Loucy (cell line): ENCODE measurements at regions not wholly inside any gene's neighbourhood (a gene's known extent, or its start where the extent isn't known, plus 50 kb on each side); places are given as distances from the start of the nearest gene placed in this dataset.

ENCODE experiments used
- H2AFZ ChIP-seq: fragments of 200-600 bp; sonication (generic); 2 replicates; pipeline ENCODE4 v1.6.0; 2016; ENCODE audit warnings: antibody characterized with exemption, mild to moderate bottlenecking, low read length, moderate library complexity
- H3F3A ChIP-seq: fragments of 200-600 bp; 2 replicates; pipeline ENCODE4 v1.6.0; 2016; ENCODE audit warnings: antibody characterized with exemption, low read depth, mild to moderate bottlenecking
- H3K27me3 ChIP-seq: fragments of 200-600 bp; sonication (generic); 2 replicates; pipeline ENCODE4 v1.6.1; 2014; ENCODE audit warnings: low read length, mild to moderate bottlenecking; ENCODE audit not compliant: insufficient read depth, poor library complexity, severe bottlenecking
- H3K36me3 ChIP-seq: fragments of 200-600 bp; sonication (generic); 2 replicates; pipeline ENCODE4 v1.6.1; 2016; ENCODE audit warnings: low read length; ENCODE audit not compliant: insufficient read depth
- H3K4me1 ChIP-seq: fragments of 200-600 bp; sonication (generic); 2 replicates; pipeline ENCODE4 v1.5.1; 2014; ENCODE audit warnings: low read length, mild to moderate bottlenecking; ENCODE audit not compliant: insufficient read depth, poor library complexity, severe bottlenecking
- H3K4me2 ChIP-seq: fragments of 200-600 bp; sonication (generic); 2 replicates; pipeline ENCODE4 v1.6.0; 2014; ENCODE audit warnings: antibody characterized with exemption, low read length, low read depth, mild to moderate bottlenecking; ENCODE audit not compliant: poor library complexity, severe bottlenecking
- H3K4me3 ChIP-seq: fragments of 200-600 bp; sonication (generic); 2 replicates; pipeline ENCODE4 v1.5.1; 2014; ENCODE audit warnings: low read length, mild to moderate bottlenecking, mixed read lengths; ENCODE audit not compliant: poor library complexity, severe bottlenecking
- H3K79me2 ChIP-seq: fragments of 200-600 bp; sonication (generic); 2 replicates; pipeline ENCODE4 v1.6.1; 2014; ENCODE audit warnings: low read length; ENCODE audit not compliant: insufficient read depth
- H3K9ac ChIP-seq: fragments of 200-600 bp; sonication (generic); 2 replicates; pipeline ENCODE4 v1.6.0; 2014; ENCODE audit warnings: mild to moderate bottlenecking, low read depth, low read length, moderate library complexity; ENCODE audit not compliant: poor library complexity, severe bottlenecking
- H3K9me2 ChIP-seq: fragments of 200-600 bp; sonication (generic); replicated peaks from 2 replicates; pipeline ENCODE4 v1.6.1; 2016; ENCODE audit warnings: low read depth, low read length, mixed read lengths
- H3K9me3 ChIP-seq: fragments of 200-600 bp; sonication (generic); 2 replicates; pipeline ENCODE4 v1.6.1; 2014; ENCODE audit warnings: mild to moderate bottlenecking, antibody characterized with exemption, low read length, low read depth; ENCODE audit not compliant: insufficient read depth
- H4K20me1 ChIP-seq: fragments of 200-600 bp; sonication (generic); 2 replicates; pipeline ENCODE4 v1.6.0; 2014; ENCODE audit warnings: antibody characterized with exemption, low read length, mild to moderate bottlenecking; ENCODE audit not compliant: insufficient read depth, poor library complexity, severe bottlenecking
- CTCF ChIP-seq: fragments of 200-600 bp; sonication (generic); conservative IDR thresholded peaks from 2 replicates; pipeline ENCODE4 v1.5.1; 2014; ENCODE audit warnings: mild to moderate bottlenecking, antibody characterized with exemption, low read length
- EZH2phosphoT487 ChIP-seq: fragments of 200-600 bp; IDR thresholded peaks from 2 replicates; pipeline ENCODE4 v1.6.1; 2018; ENCODE audit warnings: antibody characterized with exemption, mild to moderate bottlenecking, moderate library complexity, borderline replicate concordance

GRCh38 chr13:90258129-90258528 lies 1089.4 kb upstream of the MIR17HG start:
- H3K4me2 ChIP-seq = no peak overlapping the region
- no peaks in the 10 kb centered on the region for H3K79me2 ChIP-seq
- no peaks in the 10 kb centered on the region for H3K9me2 ChIP-seq
- no peak overlapping the region for H3K4me3 ChIP-seq
- H3K9ac ChIP-seq = no peak overlapping the region
- no peaks in the 10 kb centered on the region for H3K9me3 ChIP-seq
- H3K4me1 ChIP-seq = no peaks in the 10 kb centered on the region
- no peaks in the 10 kb centered on the region for H3K36me3 ChIP-seq
- TF ChIP-seq EZH2phosphoT487 (no peak), CTCF (no peak)
- no peaks in the 10 kb centered on the region for H3K27me3 ChIP-seq
- H3F3A ChIP-seq = no peaks in the 10 kb centered on the region
- no peak overlapping the region for H2AFZ ChIP-seq
- H4K20me1 ChIP-seq = no peaks in the 10 kb centered on the region

GRCh38 chr13:90261343-90261742 lies 1086.1 kb upstream of the MIR17HG start:
- H3K27me3 ChIP-seq = no peaks in the 10 kb centered on the region
- H3K4me2 ChIP-seq = no peak overlapping the region
- TF ChIP-seq EZH2phosphoT487 = no peak
- no peak for TF ChIP-seq CTCF
- H3K9me2 ChIP-seq = no peaks in the 10 kb centered on the region
- H3K9ac ChIP-seq = no peak overlapping the region
- no peaks in the 10 kb centered on the region for H3K9me3 ChIP-seq
- H3K36me3 ChIP-seq = no peaks in the 10 kb centered on the region
- no peak overlapping the region for H2AFZ ChIP-seq
- H4K20me1 ChIP-seq = no peaks in the 10 kb centered on the region
- H3F3A ChIP-seq = no peaks in the 10 kb centered on the region
- H3K4me1 ChIP-seq = no peaks in the 10 kb centered on the region
- no peak overlapping the region for H3K4me3 ChIP-seq
- H3K79me2 ChIP-seq = no peaks in the 10 kb centered on the region

- TF ChIP-seq EZH2phosphoT487 = no peak
- TF ChIP-seq CTCF = no peak
Measured at GRCh38 chr13:90270226-90270625, 1077.3 kb upstream of the MIR17HG start.

More at GRCh38 chr13:90270226-90270625, 1077.3 kb upstream of the MIR17HG start:
- Histone ChIP-seq H3K4me3 (no peak overlapping the region), H3K9me3 (no peaks in the 10 kb centered on the region), H3K9ac (no peak overlapping the region), H3K4me1 (no peaks in the 10 kb centered on the region), H3K9me2 (no peaks in the 10 kb centered on the region), H3K4me2 (no peak overlapping the region), H2AFZ (no peak overlapping the region), H3K27me3 (no peaks in the 10 kb centered on the region), H4K20me1 (no peaks in the 10 kb centered on the region), H3K79me2 (no peaks in the 10 kb centered on the region), H3K36me3 (no peaks in the 10 kb centered on the region), H3F3A (no peaks in the 10 kb centered on the region)
